Astrocyte (in vitro differentiated cells and primary cell): ENCODE measurements at regions not wholly inside any gene's neighbourhood (a gene's known extent, or its start where the extent isn't known, plus 50 kb on each side); places are given as distances from the start of the nearest gene placed in this dataset.

Source experiments
- CTCF ChIP-seq: IDR thresholded peaks from 2 replicates; pipeline ENCODE4 v1.5.1; 2011; ENCODE audit warnings: low read depth, mild to moderate bottlenecking, inconsistent platforms, low read length, moderate library complexity; ENCODE audit not compliant: insufficient read depth
- EZH2 ChIP-seq: IDR thresholded peaks from 2 replicates; pipeline ENCODE4 v1.6.1; 2012; ENCODE audit warnings: mild to moderate bottlenecking, low read length, inconsistent platforms; ENCODE audit not compliant: insufficient read depth

- no peak for TF ChIP-seq EZH2
- TF ChIP-seq CTCF = no peak
These were observed 196.3 kb upstream of the HHIP start for GRCh38 chr4:144449611-144450010.
